ENCODE measurements at regions not wholly inside any gene's neighbourhood (a gene's known extent, or its start where the extent isn't known, plus 50 kb on each side); places are given as distances from the start of the nearest gene placed in this dataset.

- TF ChIP-seq CTCF (IDR thresholded peaks at IDR 0.05; ENCODE audit: insufficient read depth, low read depth, low read length) (no peak), EZH2 (IDR thresholded peaks at IDR 0.05; ENCODE audit: insufficient read depth, low read length) (no peak)
Measured at GRCh38 chr13:64099994-64100393, 2684.3 kb upstream of the PCDH20 start.

Data from astrocyte (in vitro differentiated cells and primary cell).